COLO668 (cell line): ENCODE measurements at regions not wholly inside any gene's neighbourhood (a gene's known extent, or its start where the extent isn't known, plus 50 kb on each side); places are given as distances from the start of the nearest gene placed in this dataset.

Experiments used
- DNase-seq: peaks from one replicate; lab custom pipeline; 2025; ENCODE audit not compliant: unreplicated experiment; lab: John Stamatoyannopoulos, UW

- no peak for DNase-seq
Measured at GRCh38 chr10:113356794-113357680, 195.8 kb upstream of the HABP2 start.

DNA sequence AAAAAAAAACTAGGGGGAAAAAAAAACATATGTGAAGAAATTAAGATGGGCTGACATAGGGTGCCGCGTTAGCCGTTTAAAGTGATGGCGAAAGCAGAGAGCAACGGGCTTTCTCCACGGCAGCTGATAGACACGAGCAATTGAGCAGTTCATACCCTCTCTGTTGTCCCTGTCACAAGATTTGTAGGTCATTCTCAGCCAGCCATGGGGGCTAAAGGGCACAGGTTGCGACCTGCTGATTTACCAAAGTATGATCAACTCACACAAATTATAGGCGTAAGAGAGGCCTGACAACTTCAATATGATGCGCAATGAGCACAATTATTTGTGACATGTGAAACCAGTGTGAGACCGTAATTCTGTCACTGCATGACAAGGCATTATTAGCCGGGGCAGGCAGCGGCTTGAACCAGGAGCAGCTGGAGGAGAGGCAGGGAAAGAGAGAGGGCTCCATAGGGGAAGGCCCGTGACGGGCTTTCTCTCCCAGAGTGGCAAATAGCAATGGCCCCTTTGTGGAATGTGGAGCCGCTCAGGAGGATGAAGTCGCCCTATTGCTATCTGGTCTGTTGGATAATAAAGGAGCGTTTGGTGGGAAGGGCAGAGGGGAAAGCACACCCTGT, 195.1 kb upstream of the HABP2 start:
- DNase-seq = no peak

DNA sequence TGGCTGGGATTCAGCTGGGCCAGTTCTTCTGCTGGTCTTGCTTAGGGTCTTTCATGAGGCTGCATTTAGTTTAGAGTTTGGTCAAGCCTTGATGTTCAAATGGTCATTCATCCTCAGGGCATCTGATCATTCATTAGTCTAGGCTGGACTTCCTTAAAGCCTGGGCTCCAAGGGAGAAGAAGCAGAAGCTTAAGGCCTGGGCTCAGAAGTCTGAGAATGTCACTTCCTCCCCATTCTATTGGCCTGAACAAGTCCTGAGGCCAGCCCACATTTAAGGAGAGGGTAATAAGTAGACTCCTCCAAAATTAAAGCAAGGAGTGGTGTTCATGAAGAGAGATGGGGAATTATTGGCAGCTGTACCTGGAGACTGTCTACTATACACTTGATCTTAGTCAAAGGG, 193.2 kb upstream of the HABP2 start:
- no peak for DNase-seq

DNA sequence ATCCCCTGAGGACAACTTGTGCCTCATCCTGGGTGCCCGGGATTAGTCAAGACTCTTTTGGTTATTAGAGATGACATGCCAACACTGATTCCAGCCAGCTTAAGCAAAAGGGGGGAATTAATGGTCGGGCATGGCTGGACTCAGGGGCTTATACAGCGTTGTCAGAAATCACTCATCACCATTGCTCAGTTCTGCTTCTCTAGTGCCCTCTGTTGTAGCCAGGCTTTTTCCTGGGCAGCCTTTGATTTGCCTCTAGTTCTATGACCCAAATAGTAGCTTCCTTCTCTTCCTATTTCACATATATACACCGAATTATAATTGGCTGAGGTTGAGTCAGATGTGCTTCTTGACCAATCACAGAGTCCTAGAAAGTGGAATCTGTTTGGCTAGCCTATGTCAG, 192.0 kb upstream of the HABP2 start:
- no peak for DNase-seq

GRCh38 chr10:113362645-113363091, 190.2 kb upstream of the HABP2 start:
- no peak for DNase-seq

DNA sequence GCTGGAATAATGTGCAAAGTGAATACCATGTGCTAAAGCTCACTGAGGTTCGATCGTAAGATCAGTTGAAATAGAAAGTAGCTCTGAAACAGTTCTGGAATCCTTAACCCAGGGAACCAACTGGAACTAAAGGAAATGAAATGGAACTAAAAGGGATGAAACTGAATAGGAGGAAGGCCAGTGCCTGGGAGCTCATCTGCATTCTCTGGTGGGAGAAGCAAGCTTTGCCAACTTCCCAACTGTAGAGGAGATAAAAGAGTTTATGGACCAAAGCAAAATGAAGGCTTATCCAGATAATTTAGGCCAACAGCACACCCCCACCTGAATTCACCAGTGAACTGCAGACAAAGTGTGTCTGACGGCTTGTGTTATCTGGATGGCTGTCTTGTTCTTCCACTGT, 188.6 kb upstream of the HABP2 start:
- no peak for DNase-seq

DNA sequence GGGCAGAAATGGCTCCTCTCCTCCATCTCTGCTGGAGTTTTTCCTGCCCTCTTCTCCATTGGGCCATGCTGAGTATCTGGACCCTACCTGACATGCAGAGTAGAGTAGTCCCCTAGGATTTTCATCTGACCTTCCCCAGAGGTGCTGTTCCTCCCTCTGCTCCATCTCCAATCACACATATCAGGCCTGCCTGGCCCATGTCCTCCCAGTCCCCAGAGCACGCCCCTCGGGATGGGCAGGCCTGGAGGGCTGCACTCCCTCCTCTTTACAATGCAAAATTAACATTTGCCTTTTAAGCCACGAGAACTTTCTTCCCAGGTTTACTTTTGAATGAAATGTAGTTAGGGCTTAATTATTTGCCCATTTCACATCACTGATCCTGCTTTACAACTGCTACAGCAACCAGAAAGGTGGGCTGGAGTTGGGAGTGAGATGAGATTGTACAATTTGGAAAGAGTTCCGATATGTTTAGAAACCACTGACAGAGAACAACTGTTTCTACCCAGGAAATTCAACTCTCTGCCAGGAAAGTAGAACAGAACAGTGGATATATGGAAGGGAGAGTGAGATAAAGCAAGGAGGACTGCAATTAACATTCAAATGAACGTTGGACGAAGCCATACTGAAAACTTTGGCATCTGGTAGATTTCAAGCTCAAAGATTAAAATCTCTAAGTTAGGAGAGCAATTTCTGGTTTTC, 184.0 kb upstream of the HABP2 start:
- no peak for DNase-seq

DNA sequence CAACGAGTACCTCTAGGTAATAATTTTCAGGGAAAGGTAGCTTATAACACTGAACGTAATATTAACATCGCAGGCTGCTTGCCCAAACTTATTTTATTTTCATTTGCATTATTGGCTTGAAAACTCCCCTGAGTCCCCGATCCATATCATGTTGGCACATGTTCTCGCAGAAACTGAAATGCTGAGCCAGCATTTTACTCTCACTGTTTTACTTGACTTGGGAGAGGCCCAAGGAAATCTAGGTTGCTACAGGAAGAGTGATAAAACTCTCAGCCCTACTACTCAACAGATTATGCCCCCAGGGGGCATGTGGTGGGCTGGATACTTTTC, 183.5 kb upstream of the HABP2 start:
- no peak for DNase-seq

DNA sequence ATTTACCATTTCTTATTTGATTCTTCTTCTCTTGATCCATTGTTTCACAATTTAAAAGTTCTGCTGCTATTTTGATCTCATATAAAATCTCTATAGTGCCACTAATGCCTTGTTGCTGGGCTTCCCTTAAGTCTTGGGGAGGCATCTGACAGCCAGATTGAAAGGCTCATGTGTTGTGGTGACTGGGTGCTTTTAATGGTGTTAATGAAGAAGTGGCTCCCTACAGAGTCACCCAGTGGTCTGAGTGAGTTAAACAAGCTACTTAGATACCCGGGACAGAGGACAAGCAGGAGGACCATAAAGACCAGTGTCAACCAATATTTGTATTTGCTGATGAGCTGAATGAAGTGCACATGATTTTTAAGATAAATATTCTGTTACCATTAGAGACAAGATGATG, 176.4 kb upstream of the HABP2 start:
- no peak for DNase-seq

DNA sequence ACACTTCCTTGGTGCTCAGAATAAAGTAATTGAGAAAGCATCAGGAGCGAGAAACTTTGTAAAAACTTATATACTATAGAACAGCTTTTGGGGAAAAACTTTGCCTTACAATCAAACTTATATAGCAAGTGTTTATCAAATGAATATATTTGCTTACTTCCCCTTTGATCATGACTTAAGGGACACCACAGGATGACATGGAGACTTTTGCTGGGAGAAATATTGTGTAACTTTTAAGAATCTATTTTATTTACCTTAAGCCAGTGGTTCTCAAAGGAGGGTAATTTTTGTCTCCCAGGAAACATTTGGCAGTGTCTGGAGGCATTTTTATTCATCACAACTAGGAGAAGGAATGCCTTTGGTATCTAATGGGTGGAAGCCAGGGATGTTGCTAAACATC, 173.8 kb upstream of the HABP2 start:
- DNase-seq = no peak

DNA sequence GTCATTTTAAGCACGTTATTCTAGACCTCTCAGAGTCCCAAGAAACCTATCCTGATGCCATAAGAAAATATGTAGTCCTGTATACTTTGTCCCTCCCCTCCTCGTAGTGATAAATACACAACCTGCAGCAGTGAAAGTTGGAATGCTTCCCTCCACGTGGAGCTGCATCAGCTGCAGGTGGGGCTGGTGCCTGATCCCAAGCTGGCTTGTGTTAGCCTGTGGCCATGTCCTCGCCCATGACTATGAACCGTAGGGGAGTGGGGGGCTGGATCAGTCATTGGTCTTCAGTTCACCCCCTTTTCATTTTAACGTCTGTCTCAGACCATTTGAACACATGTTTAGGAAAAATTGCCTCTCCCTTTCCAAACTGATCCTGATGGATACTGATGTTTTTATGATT, 171.4 kb upstream of the HABP2 start:
- DNase-seq = no peak

- no peak for DNase-seq
Measured at GRCh38 chr10:113381981-113382509, 170.8 kb upstream of the HABP2 start.

GRCh38 chr10:113382691-113383090, 170.2 kb upstream of the HABP2 start:
- no peak for DNase-seq

GRCh38 chr10:113384181-113384580, 168.7 kb upstream of the HABP2 start:
- DNase-seq = no peak

- peak; percentile 52 for DNase-seq
Measured at GRCh38 chr10:113385021-113385999, 167.5 kb upstream of the HABP2 start.

GRCh38 chr10:113386005-113386404, 166.8 kb upstream of the HABP2 start:
- DNase-seq = no peak

- DNase-seq = no peak
Measured at GRCh38 chr10:113389969-113390368, 162.9 kb upstream of the HABP2 start.

GRCh38 chr10:113390896-113391295, 162.0 kb upstream of the HABP2 start:
- DNase-seq = no peak

- no peak for DNase-seq
Measured at GRCh38 chr10:113397047-113397446, 155.8 kb upstream of the HABP2 start.

GRCh38 chr10:113399065-113399464, 153.8 kb upstream of the HABP2 start:
- DNase-seq = no peak

GRCh38 chr10:113402602-113403001, 150.3 kb upstream of the HABP2 start:
- no peak for DNase-seq
